GM06990 (cell line): ENCODE measurements at regions not wholly inside any gene's neighbourhood (a gene's known extent, or its start where the extent isn't known, plus 50 kb on each side); places are given as distances from the start of the nearest gene placed in this dataset.

ENCODE experiments used
- DNase-seq: peaks from one replicate; pipeline ENCODE4 v3.0.0-alpha.2; 2011; ENCODE audit not compliant: insufficient read length; ENCODE audit errors: extremely low read depth
- H3K27me3 ChIP-seq: replicated peaks from 2 replicates; pipeline ENCODE4 v1.6.0; 2011; ENCODE audit warnings: low read length; ENCODE audit not compliant: control insufficient read depth, insufficient read depth
- H3K36me3 ChIP-seq: 2 replicates; pipeline ENCODE4 v1.5.1; 2011; ENCODE audit warnings: low read length; ENCODE audit not compliant: control insufficient read depth, insufficient read depth
- H3K4me3 ChIP-seq: replicated peaks from 2 replicates; pipeline ENCODE4 v1.5.1; 2011; ENCODE audit warnings: low read depth, mild to moderate bottlenecking, control low read depth, low read length
- TF ChIP-seq, protein P1 (sequence below): IDR thresholded peaks from 2 replicates; pipeline ENCODE4 v1.5.1; 2011; ENCODE audit warnings: low read length, control low read depth, mild to moderate bottlenecking, inconsistent platforms; ENCODE audit not compliant: insufficient read depth, poor library complexity, severe bottlenecking

DNA sequence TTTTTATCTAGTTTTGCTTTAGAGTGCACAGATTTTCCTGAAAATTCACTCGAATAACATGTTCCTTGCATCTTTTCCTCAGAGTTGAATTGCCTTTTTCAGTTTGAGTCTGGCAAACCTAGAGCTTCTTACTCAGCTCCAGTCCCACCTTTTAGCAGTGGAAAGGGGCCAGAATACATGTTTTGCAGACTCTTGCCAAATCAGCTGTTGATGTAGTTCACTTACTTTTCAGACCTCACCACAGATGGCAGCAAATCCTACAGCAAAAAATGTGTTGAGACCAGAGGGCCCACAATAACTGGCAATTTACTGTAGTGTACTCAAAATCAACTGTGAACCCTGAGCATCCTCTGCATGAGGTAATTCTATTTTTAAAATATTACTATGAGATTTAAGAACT lies 545.2 kb upstream of the ACO1 start:
- Histone ChIP-seq H3K27me3 (no peaks in the 10 kb centered on the region), H3K4me3 (no peak overlapping the region), H3K36me3 (no peaks in the 10 kb centered on the region)
- TF ChIP-seq, protein P1, sequence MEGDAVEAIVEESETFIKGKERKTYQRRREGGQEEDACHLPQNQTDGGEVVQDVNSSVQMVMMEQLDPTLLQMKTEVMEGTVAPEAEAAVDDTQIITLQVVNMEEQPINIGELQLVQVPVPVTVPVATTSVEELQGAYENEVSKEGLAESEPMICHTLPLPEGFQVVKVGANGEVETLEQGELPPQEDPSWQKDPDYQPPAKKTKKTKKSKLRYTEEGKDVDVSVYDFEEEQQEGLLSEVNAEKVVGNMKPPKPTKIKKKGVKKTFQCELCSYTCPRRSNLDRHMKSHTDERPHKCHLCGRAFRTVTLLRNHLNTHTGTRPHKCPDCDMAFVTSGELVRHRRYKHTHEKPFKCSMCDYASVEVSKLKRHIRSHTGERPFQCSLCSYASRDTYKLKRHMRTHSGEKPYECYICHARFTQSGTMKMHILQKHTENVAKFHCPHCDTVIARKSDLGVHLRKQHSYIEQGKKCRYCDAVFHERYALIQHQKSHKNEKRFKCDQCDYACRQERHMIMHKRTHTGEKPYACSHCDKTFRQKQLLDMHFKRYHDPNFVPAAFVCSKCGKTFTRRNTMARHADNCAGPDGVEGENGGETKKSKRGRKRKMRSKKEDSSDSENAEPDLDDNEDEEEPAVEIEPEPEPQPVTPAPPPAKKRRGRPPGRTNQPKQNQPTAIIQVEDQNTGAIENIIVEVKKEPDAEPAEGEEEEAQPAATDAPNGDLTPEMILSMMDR, result no peak
- no peak for DNase-seq

- H3K4me3 ChIP-seq, result no peak overlapping the region
- TF ChIP-seq, protein P1, result no peak
- no peak for DNase-seq
- no peaks in the 10 kb centered on the region for H3K27me3 ChIP-seq
- H3K36me3 ChIP-seq, result no peaks in the 10 kb centered on the region
These were observed 543.7 kb upstream of the ACO1 start for GRCh38 chr9:31840702-31841101.

DNA sequence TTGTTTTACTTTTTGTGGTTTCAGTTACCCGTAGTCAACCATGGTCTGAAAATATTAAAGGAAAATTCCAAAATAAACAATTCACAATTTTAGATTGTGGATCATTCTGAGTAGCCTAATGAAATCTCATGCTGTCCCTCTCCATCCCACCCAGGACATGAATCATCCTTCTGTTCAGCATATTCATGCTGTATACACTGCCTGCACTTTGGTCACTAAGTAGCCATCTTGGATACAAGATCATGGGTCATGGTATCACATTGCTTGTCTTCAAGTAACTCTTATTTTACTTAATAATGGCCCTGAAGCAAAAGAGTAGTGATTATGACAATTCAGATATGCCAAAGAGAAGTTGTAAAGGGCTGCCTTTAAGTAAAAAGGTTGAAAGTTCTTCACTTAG lies 536.5 kb upstream of the ACO1 start:
- Histone ChIP-seq H3K4me3 (no peak overlapping the region), H3K36me3 (no peaks in the 10 kb centered on the region), H3K27me3 (no peaks in the 10 kb centered on the region)
- TF ChIP-seq, protein P1, result no peak
- DNase-seq, result no peak

DNA sequence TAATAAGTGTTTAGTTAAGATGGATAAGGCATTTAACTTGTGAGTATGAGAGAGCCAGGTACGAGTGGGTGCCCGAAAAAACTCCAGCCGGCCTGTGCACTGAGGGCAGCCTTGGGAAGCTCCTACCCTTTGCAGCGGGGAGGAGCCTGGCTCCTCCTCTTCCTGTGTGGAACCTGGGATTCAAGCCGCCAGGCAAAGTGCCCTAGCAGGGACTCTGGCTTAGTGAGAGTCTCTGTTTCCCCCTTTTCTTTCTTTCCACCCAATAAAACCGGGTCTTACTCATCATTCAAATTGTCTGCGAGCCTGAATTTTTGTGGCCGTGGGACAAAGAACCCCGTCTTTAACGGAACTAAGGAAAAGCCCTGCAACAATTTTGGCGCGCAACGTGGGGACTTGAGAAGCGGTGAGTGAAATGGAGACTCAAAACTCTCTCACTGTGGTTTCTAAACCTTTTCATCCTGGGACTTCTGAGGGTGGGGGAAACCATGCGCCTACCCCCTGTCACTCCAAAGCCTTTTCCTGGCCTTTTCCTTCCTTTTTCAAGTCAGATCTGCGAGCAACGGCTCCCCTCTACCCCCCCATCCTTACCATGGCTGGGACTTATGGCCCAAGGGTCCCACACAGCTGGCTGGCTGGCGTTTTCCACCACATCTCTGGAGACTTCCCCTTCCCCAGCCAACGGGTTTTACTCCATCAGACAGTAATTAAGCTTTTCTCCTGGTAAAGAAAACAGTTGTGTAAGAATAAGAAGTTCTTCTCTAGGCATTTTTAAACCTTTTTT lies 535.7 kb upstream of the ACO1 start:
- no peak overlapping the region for H3K4me3 ChIP-seq
- TF ChIP-seq, protein P1, result no peak
- no peak for DNase-seq

GRCh38 chr9:31854187-31854586 lies 530.3 kb upstream of the ACO1 start:
- no peak for DNase-seq
- TF ChIP-seq, protein P1, result no peak
- H3K36me3 ChIP-seq, result no peaks in the 10 kb centered on the region
- H3K4me3 ChIP-seq, result no peak overlapping the region
- no peaks in the 10 kb centered on the region for H3K27me3 ChIP-seq

More for the DNA sequence above, 535.7 kb upstream of the ACO1 start:
- H3K36me3 ChIP-seq, result no peaks in the 10 kb centered on the region
- H3K27me3 ChIP-seq, result no peaks in the 10 kb centered on the region
